ENCODE measurements at regions not wholly inside any gene's neighbourhood (a gene's known extent, or its start where the extent isn't known, plus 50 kb on each side); places are given as distances from the start of the nearest gene placed in this dataset.

GRCh38 chr12:58980768-58981167 is 60.5 kb upstream of the LRIG3 start:
- Histone ChIP-seq H3K4me2 (replicated peaks; ENCODE audit: low read depth, low read length, poor library complexity, severe bottlenecking) (no peak overlapping the region), H2AFZ (ENCODE audit: insufficient read depth, low read depth, low read length, poor library complexity, severe bottlenecking) (no peak overlapping the region), H3K27me3 (replicated peaks in 1 of 4; ENCODE audit: control extremely low read depth in 1 of 4, control insufficient read depth in 3 of 4, insufficient read depth in 4 of 4, low read length in 3 of 4) (no peaks in the 10 kb centered on the region), H3K9ac (ENCODE audit: low read length) (no peak overlapping the region), H4K20me1 (ENCODE audit: control insufficient read depth, insufficient read depth, low read length, poor library complexity, severe bottlenecking) (no peaks in the 10 kb centered on the region), H3K27ac (ENCODE audit: low read length in 2 of 2) (no peak overlapping the region), H3K79me2 (ENCODE audit: control insufficient read depth, insufficient read depth, low read length) (no peaks in the 10 kb centered on the region), H3K4me1 (ENCODE audit: control insufficient read depth in 2 of 2, insufficient read depth in 2 of 2, low read length in 2 of 2) (no peaks in the 10 kb centered on the region), H3K36me3 (replicated peaks in 1 of 2; ENCODE audit: control extremely low read depth in 1 of 2, control insufficient read depth in 1 of 2, extremely low read depth in 1 of 2, insufficient read depth in 2 of 2, low read length in 1 of 2) (no peaks in the 10 kb centered on the region), H3K4me3 (ENCODE audit: control extremely low read depth in 1 of 5, extremely low read depth in 1 of 5, insufficient read depth in 1 of 5, low read depth in 2 of 5, low read length in 4 of 5) (no peak overlapping the region), H3K9me3 (ENCODE audit: control extremely low read depth in 1 of 3, control insufficient read depth in 2 of 3, insufficient read depth in 1 of 3, low read length in 2 of 3) (no peaks in the 10 kb centered on the region)
- Mint-ChIP-seq H3K4me1 (no peaks in the 10 kb centered on the region), H3K4me3 (no peak overlapping the region), H3K27ac (no peak overlapping the region), H3K9me3 (ENCODE audit: insufficient read depth) (peaks cover 3% of the 10 kb centered on the region), H3K27me3 (no peaks in the 10 kb centered on the region)
- no CpG with 5 or more reads among the region's 1 CpG for WGBS (ENCODE audit: insufficient coverage)
- ChIA-PET CTCF (no interaction called here), POLR2A (no interaction called here)
- ATAC-seq (ENCODE audit: low read depth) (no peak), DNase-seq (no peak)
- TF ChIP-seq CTCF (IDR thresholded peaks at IDR 0.05) (no peak), EZH2 (IDR thresholded peaks at IDR 0.05; ENCODE audit: borderline replicate concordance, insufficient read depth, low read depth, low read length, poor library complexity, severe bottlenecking) (no peak)
- intact Hi-C loops (cut with micrococcal nuclease) = no loop called here

GRCh38 chr12:58978717-58979116 is 58.4 kb upstream of the LRIG3 start:
- H3K9me3 ChIP-seq (ENCODE audit: control extremely low read depth in 1 of 3, control insufficient read depth in 2 of 3, insufficient read depth in 1 of 3, low read length in 2 of 3) = no peaks in the 10 kb centered on the region
- no peaks in the 10 kb centered on the region for H3K27me3 Mint-ChIP-seq
- H4K20me1 ChIP-seq (ENCODE audit: control insufficient read depth, insufficient read depth, low read length, poor library complexity, severe bottlenecking) = no peaks in the 10 kb centered on the region
- no peak overlapping the region for H3K27ac ChIP-seq (ENCODE audit: low read length in 2 of 2)
- H3K79me2 ChIP-seq (ENCODE audit: control insufficient read depth, insufficient read depth, low read length) = no peaks in the 10 kb centered on the region
- 100% methylated on average over 2 of the region's 3 CpGs for WGBS (ENCODE audit: insufficient coverage)
- H3K9ac ChIP-seq (ENCODE audit: low read length) = no peak overlapping the region
- no peak overlapping the region for H2AFZ ChIP-seq (ENCODE audit: insufficient read depth, low read depth, low read length, poor library complexity, severe bottlenecking)
- ChIA-PET POLR2A (no interaction called here), CTCF (no interaction called here)
- no peaks in the 10 kb centered on the region for H3K36me3 ChIP-seq (replicated peaks in 1 of 2; ENCODE audit: control extremely low read depth in 1 of 2, control insufficient read depth in 1 of 2, extremely low read depth in 1 of 2, insufficient read depth in 2 of 2, low read length in 1 of 2)
- H3K4me3 Mint-ChIP-seq = no peak overlapping the region
- no peak for DNase-seq
- intact Hi-C loops (cut with micrococcal nuclease) = no loop called here
- no peaks in the 10 kb centered on the region for H3K4me1 ChIP-seq (ENCODE audit: control insufficient read depth in 2 of 2, insufficient read depth in 2 of 2, low read length in 2 of 2)
- no peak for ATAC-seq (ENCODE audit: low read depth)
- no peaks in the 10 kb centered on the region for H3K27me3 ChIP-seq (replicated peaks in 1 of 4; ENCODE audit: control extremely low read depth in 1 of 4, control insufficient read depth in 3 of 4, insufficient read depth in 4 of 4, low read length in 3 of 4)
- H3K4me3 ChIP-seq (ENCODE audit: control extremely low read depth in 1 of 5, extremely low read depth in 1 of 5, insufficient read depth in 1 of 5, low read depth in 2 of 5, low read length in 4 of 5) = no peak overlapping the region
- H3K4me1 Mint-ChIP-seq = no peaks in the 10 kb centered on the region
- H3K4me2 ChIP-seq (replicated peaks; ENCODE audit: low read depth, low read length, poor library complexity, severe bottlenecking) = no peak overlapping the region
- H3K9me3 Mint-ChIP-seq (ENCODE audit: insufficient read depth) = no peaks in the 10 kb centered on the region
- no peak overlapping the region for H3K27ac Mint-ChIP-seq
- TF ChIP-seq EZH2 (IDR thresholded peaks at IDR 0.05; ENCODE audit: borderline replicate concordance, insufficient read depth, low read depth, low read length, poor library complexity, severe bottlenecking) (no peak), CTCF (IDR thresholded peaks at IDR 0.05) (no peak)

Measured in B cell (primary cell).